ENCODE measurements at regions not wholly inside any gene's neighbourhood (a gene's known extent, or its start where the extent isn't known, plus 50 kb on each side); places are given as distances from the start of the nearest gene placed in this dataset.

DNA sequence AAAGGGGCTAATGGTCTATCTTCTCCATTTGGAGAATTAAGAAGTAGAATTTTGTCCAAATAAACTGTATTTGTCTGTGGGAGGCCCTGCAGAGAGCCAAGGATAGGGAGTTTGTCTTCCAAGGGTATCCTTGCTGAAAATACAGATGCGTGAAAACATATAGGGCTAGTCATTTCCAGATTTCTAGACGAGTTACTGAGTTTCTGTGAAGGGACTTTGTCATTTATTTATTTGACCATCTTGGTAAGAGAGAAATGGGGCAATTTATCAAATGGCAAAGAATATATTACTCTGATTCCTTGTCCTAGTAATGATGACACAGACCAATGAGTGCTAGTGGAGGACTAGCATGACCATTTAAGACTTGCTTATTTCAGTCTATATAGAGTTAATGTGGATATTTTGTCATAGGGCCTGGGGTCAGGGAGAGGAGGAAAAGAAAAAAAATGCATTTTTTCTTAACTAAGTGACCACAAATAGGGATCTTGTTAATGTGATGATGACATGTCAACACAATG, 376.6 kb upstream of the ONECUT1 start:
- Histone ChIP-seq H3K4me3 (ENCODE audit: low read depth in 2 of 2, low read length in 1 of 2) (no peak overlapping the region), H4K20me1 (ENCODE audit: insufficient read depth) (no peaks in the 10 kb centered on the region), H3K36me3 (replicated peaks in 1 of 2; ENCODE audit: control insufficient read depth in 1 of 2, insufficient read depth in 2 of 2, low read length in 1 of 2) (no peaks in the 10 kb centered on the region), H3K9ac (no peak overlapping the region), H3K27me3 (ENCODE audit: insufficient read depth) (no peaks in the 10 kb centered on the region), H3K4me2 (no peak overlapping the region), H2AFZ (ENCODE audit: low read depth) (no peak overlapping the region), H3K4me1 (ENCODE audit: control insufficient read depth in 1 of 2, insufficient read depth in 2 of 2, low read depth in 1 of 2, low read length in 1 of 2) (no peaks in the 10 kb centered on the region), H3K9me2 (no peaks in the 10 kb centered on the region), H3K79me2 (ENCODE audit: insufficient read depth) (no peaks in the 10 kb centered on the region), H3K9me3 (no peaks in the 10 kb centered on the region), H3K27ac (ENCODE audit: low read depth in 2 of 2, low read length in 1 of 2) (no peak overlapping the region), H3F3A (replicated peaks; ENCODE audit: insufficient read depth) (no peaks in the 10 kb centered on the region)
- 3% methylated on average over 2 of the region's 2 CpGs for WGBS (ENCODE audit: low lambda C conversion rate)
- ChIA-PET CTCF (interaction anchor here (1.0 kb wide), 1 partner anchor 30 kb away, joined by 3 read pairs; no protein-coding TSS in a partner anchor), POLR2A (no interaction called here)
- no peak for DNase-seq
- TF ChIP-seq RXRA (IDR thresholded peaks at IDR 0.05; ENCODE audit: borderline replicate concordance, low read depth) (no peak), FOXJ3 (CRISPR knock-in tag; IDR thresholded peaks at IDR 0.05) (no peak), MAX (IDR thresholded peaks at IDR 0.05; ENCODE audit: low read depth) (no peak), GABPA (IDR thresholded peaks at IDR 0.05; ENCODE audit: low read depth) (no peak), ELF1 (IDR thresholded peaks at IDR 0.05) (no peak), JUND (IDR thresholded peaks at IDR 0.05) (no peak), PBX3 (IDR thresholded peaks at IDR 0.05) (no peak), FOXM1 (IDR thresholded peaks at IDR 0.05; ENCODE audit: low read depth) (no peak), MEF2A (IDR thresholded peaks at IDR 0.05; ENCODE audit: borderline replicate concordance, low read depth) (no peak), TEAD4 (IDR thresholded peaks at IDR 0.05; ENCODE audit: borderline replicate concordance, insufficient read depth) (no peak), TAF1 (IDR thresholded peaks at IDR 0.05; ENCODE audit: borderline replicate concordance, low read depth, low read length) (no peak), FOSL2 (IDR thresholded peaks at IDR 0.05; ENCODE audit: borderline replicate concordance, low read depth) (no peak), CHD2 (IDR thresholded peaks at IDR 0.05; ENCODE audit: low read length, partially characterized antibody) (no peak), ZBTB33 (IDR thresholded peaks at IDR 0.05; ENCODE audit: borderline replicate concordance, low read depth) (no peak), NFIC (IDR thresholded peaks at IDR 0.05; ENCODE audit: borderline replicate concordance) (no peak), MXI1 (IDR thresholded peaks at IDR 0.05; ENCODE audit: low read depth, low read length) (no peak), SIN3A (IDR thresholded peaks at IDR 0.05; ENCODE audit: borderline replicate concordance, low read depth, low read length) (no peak), RCOR1 (IDR thresholded peaks at IDR 0.05; ENCODE audit: low read length) (no peak)

Data from SK-N-SH (cell line).